ENCODE measurements at regions not wholly inside any gene's neighbourhood (a gene's known extent, or its start where the extent isn't known, plus 50 kb on each side); places are given as distances from the start of the nearest gene placed in this dataset.
A peak's percentile ranks its signal among the peaks of the same experiment; 100 is the strongest.

DNA sequence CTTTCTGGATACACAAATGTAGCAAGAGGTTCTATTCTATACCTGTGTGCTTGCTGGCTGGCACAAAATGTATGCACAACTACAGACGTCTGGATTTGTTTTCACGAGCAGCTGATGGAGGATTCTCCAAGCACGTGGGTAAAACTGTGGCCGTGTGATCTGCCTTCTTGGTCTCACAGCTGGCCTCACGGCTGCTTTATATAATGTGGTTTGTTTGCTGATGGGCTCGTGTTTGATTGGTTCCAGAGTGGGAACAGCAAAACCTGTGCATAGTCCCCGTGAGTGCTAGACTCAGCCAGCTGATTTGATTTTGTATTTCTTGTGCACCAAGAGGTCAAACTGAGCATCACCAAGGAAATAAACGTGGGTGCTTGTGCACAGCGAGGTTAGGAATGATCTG, 262.6 kb upstream of the RPS6KA3 start:
- TF ChIP-seq GATA1 (IDR thresholded peaks at IDR 0.05; ENCODE audit: low read depth, low read length), result no peak
- TF ChIP-seq POLR2A (IDR thresholded peaks at IDR 0.05; ENCODE audit: low read length), result no peak
- no peak for DNase-seq

DNA sequence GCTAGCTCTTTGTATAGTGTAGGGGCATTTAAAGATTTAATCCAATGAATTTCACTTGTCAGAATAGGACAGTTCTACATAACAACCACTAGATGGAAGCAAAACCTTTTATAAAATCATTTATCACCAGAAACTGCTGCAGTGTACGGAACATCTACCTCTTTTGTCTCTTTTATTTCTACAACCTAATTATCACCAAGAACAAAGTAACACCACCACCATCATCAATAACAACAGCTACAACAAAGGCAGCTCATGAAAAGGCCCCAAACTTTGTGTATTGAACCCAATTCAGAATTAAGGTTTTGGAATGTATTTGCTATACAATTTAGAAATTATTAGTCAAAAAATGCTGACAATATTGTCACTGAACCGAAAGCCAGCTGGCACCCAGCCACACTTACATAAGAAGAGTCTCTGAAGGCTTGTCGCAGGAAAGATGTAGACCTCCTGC, 260.9 kb upstream of the RPS6KA3 start:
- TF ChIP-seq GATA1 (IDR thresholded peaks at IDR 0.05; ENCODE audit: low read depth, low read length), result no peak
- TF ChIP-seq POLR2A (IDR thresholded peaks at IDR 0.05; ENCODE audit: low read length), result no peak
- peak; percentile 0 to 10 for DNase-seq

DNA sequence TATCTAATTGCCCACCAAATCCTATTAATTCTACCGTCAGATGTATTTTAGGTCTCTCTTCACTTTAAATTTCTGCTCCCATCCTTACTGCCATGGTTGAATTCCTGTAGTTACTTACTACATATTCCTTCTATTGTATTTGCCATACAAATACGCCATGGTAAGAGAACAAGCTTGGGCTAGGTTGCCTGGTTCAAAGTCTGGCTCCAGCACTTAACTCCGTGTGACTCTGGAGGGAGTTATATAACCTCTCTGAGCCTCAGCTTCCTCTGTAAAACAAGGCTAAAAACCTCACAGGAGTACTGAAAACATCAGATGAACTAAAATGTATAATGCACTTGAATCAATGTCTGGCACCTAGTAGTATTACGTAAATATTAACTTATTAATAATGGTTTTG, 260.3 kb upstream of the RPS6KA3 start:
- DNase-seq, result no peak
- TF ChIP-seq GATA1 (IDR thresholded peaks at IDR 0.05; ENCODE audit: low read depth, low read length), result no peak
- no peak for TF ChIP-seq POLR2A (IDR thresholded peaks at IDR 0.05; ENCODE audit: low read length)

DNA sequence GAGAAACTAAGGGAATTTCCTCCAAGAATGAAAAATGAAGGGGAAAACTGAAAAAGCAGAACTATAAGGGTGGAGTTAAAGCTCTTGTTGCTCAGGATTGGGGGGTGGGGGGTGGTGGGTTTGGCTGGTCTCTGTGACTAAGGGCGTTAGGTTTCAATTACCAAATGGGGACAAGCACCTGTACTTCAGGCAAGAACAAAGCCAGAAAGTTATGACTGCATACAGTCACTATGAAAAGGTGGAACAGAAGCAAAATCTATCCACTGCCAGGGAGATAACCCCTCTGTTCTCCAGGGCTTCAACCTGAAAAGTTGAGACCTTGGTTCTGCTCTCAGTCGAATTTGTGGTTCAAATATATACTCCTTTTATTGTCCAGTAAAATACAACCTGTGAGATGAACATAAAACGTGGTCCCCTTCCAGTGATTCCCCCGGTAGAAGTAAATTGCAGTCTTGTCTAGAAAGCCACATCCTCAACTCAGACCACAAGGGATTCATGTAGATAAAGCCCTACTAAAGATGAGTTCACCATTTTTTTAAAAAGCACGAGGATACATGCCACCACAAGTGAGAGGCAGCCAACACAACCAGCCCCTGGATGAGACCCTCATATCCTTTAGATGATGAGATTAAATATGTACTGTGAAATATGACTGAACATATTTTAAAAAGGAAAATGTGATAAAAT, 257.1 kb upstream of the RPS6KA3 start:
- no peak for TF ChIP-seq POLR2A (IDR thresholded peaks at IDR 0.05; ENCODE audit: low read length)
- TF ChIP-seq GATA1 (IDR thresholded peaks at IDR 0.05; ENCODE audit: low read depth, low read length), result no peak
- DNase-seq, result no peak

DNA sequence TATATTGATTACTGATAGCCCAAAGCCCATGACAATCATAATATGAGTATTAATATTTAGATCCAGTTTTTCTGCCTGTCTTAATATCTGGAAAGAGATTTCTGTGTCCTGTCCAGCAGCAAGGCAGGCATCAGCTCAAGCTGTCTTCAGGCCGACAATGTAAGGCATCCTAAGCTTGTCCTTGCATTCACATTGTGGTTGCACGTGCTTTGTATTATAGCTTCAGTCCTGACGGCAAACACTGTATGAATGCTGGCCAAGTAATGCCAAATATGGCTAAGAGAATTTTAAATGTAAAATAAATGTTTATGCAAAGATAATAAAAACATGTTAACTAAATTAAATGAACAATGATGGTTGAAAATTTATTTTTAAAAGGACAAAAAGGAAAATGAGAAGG, 255.7 kb upstream of the RPS6KA3 start:
- no peak for TF ChIP-seq GATA1 (IDR thresholded peaks at IDR 0.05; ENCODE audit: low read depth, low read length)
- TF ChIP-seq POLR2A (IDR thresholded peaks at IDR 0.05; ENCODE audit: low read length), result no peak
- DNase-seq, result no peak

DNA sequence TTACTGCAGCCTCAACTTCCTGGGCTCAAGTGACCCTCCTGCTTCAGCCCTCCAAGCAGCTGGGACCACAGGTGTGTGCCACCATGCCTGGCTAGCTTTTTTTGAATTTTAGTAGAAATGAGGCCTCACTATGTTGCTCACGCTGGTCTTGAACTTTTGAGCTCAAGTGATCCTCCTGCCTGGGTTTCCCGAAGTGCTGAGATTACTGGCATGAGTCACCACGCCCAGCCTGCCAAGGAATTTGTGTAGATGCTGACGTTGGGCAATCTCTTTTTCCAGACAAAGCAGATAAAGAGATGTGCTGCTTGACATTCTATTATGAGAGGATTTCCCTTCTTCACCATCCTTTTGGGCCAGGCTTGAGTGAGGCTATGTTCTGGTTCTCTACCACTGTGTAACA, 254.5 kb upstream of the RPS6KA3 start:
- DNase-seq, result no peak
- TF ChIP-seq POLR2A (IDR thresholded peaks at IDR 0.05; ENCODE audit: low read length), result no peak
- no peak for TF ChIP-seq GATA1 (IDR thresholded peaks at IDR 0.05; ENCODE audit: low read depth, low read length)

DNA sequence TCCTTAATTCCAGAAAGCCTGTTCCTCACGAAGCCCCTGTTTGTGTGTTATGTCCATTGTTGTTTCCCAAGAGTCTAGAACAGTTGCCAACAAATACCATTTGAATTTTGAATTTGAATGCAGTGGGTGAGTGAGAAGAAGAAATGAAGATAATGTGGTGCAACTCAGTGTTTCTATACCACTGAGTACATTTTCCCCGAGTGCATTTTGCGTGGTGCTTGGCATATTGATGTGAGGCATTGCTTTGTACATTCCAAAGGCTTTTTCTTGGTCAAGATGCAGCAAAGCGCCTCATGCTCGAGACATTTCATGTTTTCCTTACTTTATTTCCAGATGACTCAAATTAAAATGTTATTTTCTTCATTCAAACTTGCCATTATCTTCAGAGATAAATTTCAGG, 253.1 kb upstream of the RPS6KA3 start:
- no peak for DNase-seq
- TF ChIP-seq POLR2A (IDR thresholded peaks at IDR 0.05; ENCODE audit: low read length) (no peak), GATA1 (IDR thresholded peaks at IDR 0.05; ENCODE audit: low read depth, low read length) (no peak)

DNA sequence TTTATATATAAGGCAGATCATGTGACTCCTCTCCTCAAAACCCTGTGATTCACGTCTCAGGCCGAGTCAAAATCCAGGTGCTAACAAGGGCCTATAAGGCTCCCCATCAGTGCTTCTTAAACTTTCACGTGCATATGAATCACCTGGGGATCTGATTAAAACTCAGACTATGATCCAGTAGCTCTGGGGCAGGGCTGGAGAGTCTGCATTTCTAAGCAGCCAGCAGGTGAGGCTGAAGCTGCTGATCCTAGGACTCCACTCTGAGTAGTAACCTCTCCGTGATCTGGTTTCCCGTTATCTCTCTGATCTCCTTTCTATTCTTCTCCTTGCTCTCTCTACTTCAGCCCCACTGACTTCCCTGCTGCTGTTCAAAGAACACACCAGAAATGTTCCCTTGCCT, 252.4 kb upstream of the RPS6KA3 start:
- no peak for DNase-seq
- TF ChIP-seq GATA1 (IDR thresholded peaks at IDR 0.05; ENCODE audit: low read depth, low read length), result no peak
- TF ChIP-seq POLR2A (IDR thresholded peaks at IDR 0.05; ENCODE audit: low read length), result no peak

DNA sequence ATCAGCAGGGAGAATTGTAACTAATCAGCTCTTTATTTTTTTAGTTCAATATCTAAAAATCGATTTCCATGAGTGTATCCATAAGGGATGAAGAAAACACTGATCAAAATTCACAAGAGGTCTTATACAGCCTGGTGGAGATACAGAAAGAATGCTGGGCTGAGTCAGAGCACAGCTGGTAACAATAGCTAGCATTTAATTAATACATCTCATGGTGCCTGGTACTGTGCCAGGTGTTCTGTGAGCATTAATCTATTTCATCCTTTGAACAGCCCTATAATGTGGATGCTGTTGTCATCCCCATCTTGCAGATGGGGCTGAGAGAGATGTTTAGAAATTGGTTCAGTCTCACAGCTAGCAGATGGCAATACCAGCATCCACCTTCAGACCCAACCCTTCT, 250.9 kb upstream of the RPS6KA3 start:
- no peak for TF ChIP-seq POLR2A (IDR thresholded peaks at IDR 0.05; ENCODE audit: low read length)
- no peak for TF ChIP-seq GATA1 (IDR thresholded peaks at IDR 0.05; ENCODE audit: low read depth, low read length)
- no peak for DNase-seq

DNA sequence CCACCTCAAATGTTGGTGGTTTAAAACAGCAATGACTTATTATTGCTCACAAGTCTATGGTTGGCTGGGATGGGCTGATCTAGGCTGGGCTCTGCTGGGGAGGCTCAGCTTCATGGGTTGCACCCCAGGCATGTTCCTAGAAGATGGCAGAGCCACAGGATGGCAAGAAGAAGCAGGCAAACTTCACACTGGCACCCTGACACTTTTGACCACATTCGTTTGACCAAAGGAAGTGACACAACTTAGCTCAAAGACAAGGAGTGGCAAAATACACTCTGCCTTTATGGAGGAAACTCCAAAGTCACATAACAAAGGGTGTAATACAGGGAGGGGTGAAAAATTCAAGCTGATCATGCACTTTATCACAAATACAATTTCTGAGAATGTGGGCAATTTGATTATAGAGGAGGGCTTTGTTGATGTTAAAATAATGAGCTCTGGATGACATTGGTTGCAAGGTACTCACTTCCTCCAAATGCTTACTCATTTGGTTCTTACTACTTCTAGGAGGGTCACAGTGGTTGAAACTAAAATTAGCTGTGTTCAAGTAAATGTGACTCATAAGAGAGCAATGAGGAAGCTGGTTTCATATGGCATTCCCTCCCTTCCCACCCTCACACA, 249.2 kb upstream of the RPS6KA3 start:
- peak in 1 of 2 experiments; percentile 1 for DNase-seq
- no peak for TF ChIP-seq POLR2A (IDR thresholded peaks at IDR 0.05; ENCODE audit: low read length)
- no peak for TF ChIP-seq GATA1 (IDR thresholded peaks at IDR 0.05; ENCODE audit: low read depth, low read length)

DNA sequence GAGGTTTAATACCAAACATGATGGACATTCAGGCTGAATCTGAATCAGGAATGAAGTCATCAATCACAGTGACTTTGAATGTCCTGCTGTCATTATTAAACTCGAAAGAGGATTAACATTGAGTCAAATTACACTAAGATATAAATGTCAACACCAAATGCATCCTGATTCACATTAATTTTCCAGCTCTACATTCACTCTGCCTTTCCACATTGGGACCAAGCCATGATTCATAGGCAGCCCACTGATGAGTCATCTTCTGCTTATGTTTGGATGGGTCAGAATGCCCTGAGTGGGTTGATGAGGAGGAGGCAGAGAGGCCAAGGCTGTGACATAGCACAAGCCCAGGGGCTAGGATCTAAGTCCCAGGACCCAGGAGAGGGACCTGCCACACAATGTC, 247.6 kb upstream of the RPS6KA3 start:
- peak in 1 of 2 experiments; percentile 0 for DNase-seq
- no peak for TF ChIP-seq POLR2A (IDR thresholded peaks at IDR 0.05; ENCODE audit: low read length)
- TF ChIP-seq GATA1 (IDR thresholded peaks at IDR 0.05; ENCODE audit: low read depth, low read length), result no peak

DNA sequence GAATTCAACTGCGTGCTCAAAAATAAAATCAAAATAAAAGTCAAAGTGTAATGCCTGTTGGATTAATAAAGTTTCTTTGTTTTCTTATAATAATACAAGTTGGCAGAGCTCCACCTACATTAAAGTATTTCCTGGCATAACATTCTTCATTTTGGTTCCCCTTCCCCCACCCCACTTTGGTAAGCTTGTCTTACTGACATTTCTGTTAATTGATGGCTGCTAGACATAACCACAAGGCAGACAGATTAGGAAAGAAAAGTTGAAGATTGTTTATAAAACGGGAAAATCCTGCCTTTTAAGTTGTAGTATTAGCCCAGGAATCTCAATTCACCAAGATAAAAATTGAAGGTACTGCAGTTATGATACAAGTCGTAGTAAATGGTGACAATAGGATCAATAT, 246.5 kb upstream of the RPS6KA3 start:
- TF ChIP-seq POLR2A (IDR thresholded peaks at IDR 0.05; ENCODE audit: low read length), result no peak
- TF ChIP-seq GATA1 (IDR thresholded peaks at IDR 0.05; ENCODE audit: low read depth, low read length), result no peak
- no peak for DNase-seq

DNA sequence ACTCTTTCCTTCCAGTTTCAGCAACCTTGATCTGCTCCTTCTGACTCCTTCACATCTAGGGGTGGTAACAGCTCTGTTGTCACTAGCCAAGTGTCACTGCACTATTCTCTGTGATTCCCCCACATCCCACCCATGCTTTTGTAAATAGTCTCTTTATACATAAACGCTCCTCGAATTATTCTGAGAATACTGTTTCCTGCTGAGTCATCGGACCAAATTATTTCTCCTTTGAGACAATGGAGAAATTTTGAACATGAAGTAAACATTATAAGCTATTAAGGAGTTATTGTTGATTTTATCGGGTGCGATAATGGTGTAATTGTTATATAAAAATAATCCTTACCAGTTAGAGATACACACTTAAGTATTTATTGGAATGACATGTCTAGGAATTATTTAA, 245.1 kb upstream of the RPS6KA3 start:
- no peak for DNase-seq
- TF ChIP-seq POLR2A (IDR thresholded peaks at IDR 0.05; ENCODE audit: low read length) (no peak), GATA1 (IDR thresholded peaks at IDR 0.05; ENCODE audit: low read depth, low read length) (no peak)

DNA sequence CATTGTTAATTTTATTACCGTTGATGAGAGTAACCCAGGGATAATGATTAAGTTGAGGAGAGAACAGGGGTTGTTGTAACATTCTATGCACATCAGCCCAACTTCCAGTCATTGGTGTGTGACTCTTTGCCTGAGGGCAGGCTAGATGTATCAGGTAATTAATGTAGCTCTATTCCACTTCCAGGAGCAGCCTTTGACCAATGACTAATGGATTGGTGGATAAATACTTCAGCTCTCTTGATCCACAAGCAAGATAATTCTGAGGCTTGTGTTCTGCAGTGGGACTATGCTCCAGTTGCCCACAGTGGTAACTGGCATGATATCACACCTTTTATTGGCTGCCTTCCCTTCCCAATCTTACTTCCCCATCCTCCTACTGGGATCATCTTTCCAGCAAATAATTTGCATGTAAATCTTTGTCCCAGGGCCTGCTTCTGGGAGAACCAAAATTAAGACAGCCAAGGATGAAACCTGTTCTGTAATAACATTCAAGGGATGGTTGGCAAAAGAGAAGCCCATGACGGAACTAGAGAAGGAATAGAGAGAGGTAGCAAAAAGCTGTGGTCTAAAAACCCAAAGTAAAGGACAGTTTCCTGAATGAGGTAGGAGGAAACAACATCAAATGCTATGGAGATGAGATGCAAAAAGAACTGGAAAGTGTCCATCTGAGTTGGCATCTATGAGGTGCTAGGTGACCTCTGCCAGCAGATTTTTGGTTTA, 241.4 kb upstream of the RPS6KA3 start:
- DNase-seq, result no peak
- TF ChIP-seq POLR2A (IDR thresholded peaks at IDR 0.05; ENCODE audit: low read length) (no peak), GATA1 (IDR thresholded peaks at IDR 0.05; ENCODE audit: low read depth, low read length) (no peak)
